Left lung (tissue), 4 donors: ENCODE measurements at regions not wholly inside any gene's neighbourhood (a gene's known extent, or its start where the extent isn't known, plus 50 kb on each side); places are given as distances from the start of the nearest gene placed in this dataset.
A peak's percentile ranks its signal among the peaks of the same experiment; 100 is the strongest.

Experiments used
- ATAC-seq: fragments of 200-7000 bp; cut with Tn5 transposase; one replicate; pipeline ENCODE4 v1.9.1; 2020; ENCODE audit warnings: moderate library complexity
- DNase-seq, 4 donors: peaks; one replicate each; pipeline ENCODE4 v3.0.0-alpha.2; 2013 to 2020
- H3K27ac ChIP-seq, 2 donors: fragments of 200-600 bp; sonication (generic) in 1 of 2; one replicate each; pipeline versions ENCODE4 v1.5.0 to v1.8.0; 2020 to 2021
- H3K27me3 ChIP-seq, 2 donors: fragments of 200-600 bp; sonication (generic) in 1 of 2; one replicate each; pipeline versions ENCODE4 v1.5.0 to v1.8.0; 2020 to 2021
- H3K36me3 ChIP-seq, 2 donors: fragments of 200-600 bp; sonication (generic) in 1 of 2; one replicate each; pipeline versions ENCODE4 v1.5.0 to v1.8.0; 2020 to 2021
- H3K4me1 ChIP-seq, 2 donors: fragments of 200-600 bp; one replicate each; pipeline ENCODE4 v1.8.0; 2021
- H3K4me3 ChIP-seq, 2 donors: fragments of 200-600 bp; sonication (generic) in 1 of 2; one replicate each; pipeline versions ENCODE4 v1.5.0 to v1.8.0; 2020 to 2021; ENCODE audit warnings: mild to moderate bottlenecking in 1 of 2
- H3K9me3 ChIP-seq, 2 donors: fragments of 200-600 bp; sonication (generic) in 1 of 2; one replicate each; pipeline versions ENCODE4 v1.5.0 to v1.8.0; 2020 to 2021
- intact Hi-C, 2 donors: fragments of 100-400 bp; cut with DNase I; formaldehyde crosslinking; loops; one replicate each; pipeline versions ENCODE4 v1.11.2 to v1.14.2; 2022
- TF ChIP-seq, protein P1 (sequence below), 2 donors: fragments of 200-600 bp; sonication (generic) in 1 of 2; IDR thresholded peaks; one replicate each; pipeline versions ENCODE4 v1.5.0 to v1.8.0; 2021; ENCODE audit warnings: antibody characterized with exemption in 2 of 2
- donor health status: DM: no; HTN: yes; CAD: no.
- donor health status: DM: no; HTN: no; CAD: no.

GRCh38 chr18:55018602-55019001, 59.3 kb upstream of the CCDC68 start:
- H3K9me3 ChIP-seq = no peaks in the 10 kb centered on the region
- no peaks in the 10 kb centered on the region for H3K36me3 ChIP-seq
- ATAC-seq (no peak), DNase-seq (no peak)
- TF ChIP-seq, protein P1, sequence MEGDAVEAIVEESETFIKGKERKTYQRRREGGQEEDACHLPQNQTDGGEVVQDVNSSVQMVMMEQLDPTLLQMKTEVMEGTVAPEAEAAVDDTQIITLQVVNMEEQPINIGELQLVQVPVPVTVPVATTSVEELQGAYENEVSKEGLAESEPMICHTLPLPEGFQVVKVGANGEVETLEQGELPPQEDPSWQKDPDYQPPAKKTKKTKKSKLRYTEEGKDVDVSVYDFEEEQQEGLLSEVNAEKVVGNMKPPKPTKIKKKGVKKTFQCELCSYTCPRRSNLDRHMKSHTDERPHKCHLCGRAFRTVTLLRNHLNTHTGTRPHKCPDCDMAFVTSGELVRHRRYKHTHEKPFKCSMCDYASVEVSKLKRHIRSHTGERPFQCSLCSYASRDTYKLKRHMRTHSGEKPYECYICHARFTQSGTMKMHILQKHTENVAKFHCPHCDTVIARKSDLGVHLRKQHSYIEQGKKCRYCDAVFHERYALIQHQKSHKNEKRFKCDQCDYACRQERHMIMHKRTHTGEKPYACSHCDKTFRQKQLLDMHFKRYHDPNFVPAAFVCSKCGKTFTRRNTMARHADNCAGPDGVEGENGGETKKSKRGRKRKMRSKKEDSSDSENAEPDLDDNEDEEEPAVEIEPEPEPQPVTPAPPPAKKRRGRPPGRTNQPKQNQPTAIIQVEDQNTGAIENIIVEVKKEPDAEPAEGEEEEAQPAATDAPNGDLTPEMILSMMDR (IDR thresholded peaks at IDR 0.05) = no peak
- no peak overlapping the region for H3K4me3 ChIP-seq
- no peak overlapping the region for H3K27ac ChIP-seq
- intact Hi-C loops = no loop called here
- H3K27me3 ChIP-seq = no peaks in the 10 kb centered on the region
- no peaks in the 10 kb centered on the region for H3K4me1 ChIP-seq

DNA sequence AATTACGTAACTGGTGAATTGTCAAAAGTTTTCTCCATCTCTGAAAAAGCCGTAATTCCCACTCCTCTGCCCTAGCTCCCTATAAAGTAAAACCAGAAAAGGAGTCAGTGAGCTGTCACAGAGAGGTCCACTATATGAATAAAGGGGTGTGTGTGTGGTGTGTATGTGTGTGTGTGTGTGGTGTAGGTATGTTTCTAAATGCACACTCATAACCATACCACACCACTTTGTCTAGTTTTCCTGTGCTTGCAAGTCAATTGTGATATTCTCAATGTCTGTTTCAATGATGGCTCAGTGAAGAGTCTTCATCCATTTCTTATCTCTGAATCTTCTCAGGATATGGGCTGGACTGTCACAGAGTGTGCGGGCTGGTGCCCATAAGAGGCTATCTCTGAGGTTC, 54.8 kb upstream of the CCDC68 start:
- Histone ChIP-seq H3K27ac (no peak overlapping the region), H3K4me3 (no peak overlapping the region), H3K36me3 (no peaks in the 10 kb centered on the region), H3K9me3 (no peaks in the 10 kb centered on the region), H3K27me3 (no peaks in the 10 kb centered on the region), H3K4me1 (no peaks in the 10 kb centered on the region)
- intact Hi-C loops = no loop called here
- no peak for ATAC-seq
- TF ChIP-seq, protein P1 (IDR thresholded peaks at IDR 0.05) = no peak
- no peak for DNase-seq

GRCh38 chr18:55013685-55014084, 54.4 kb upstream of the CCDC68 start:
- Histone ChIP-seq H3K9me3 (no peaks in the 10 kb centered on the region), H3K4me3 (no peak overlapping the region), H3K36me3 (no peaks in the 10 kb centered on the region), H3K27me3 (no peaks in the 10 kb centered on the region), H3K27ac (no peak overlapping the region), H3K4me1 (no peaks in the 10 kb centered on the region)
- ATAC-seq = no peak
- DNase-seq = no peak
- TF ChIP-seq, protein P1 (IDR thresholded peaks at IDR 0.05) = no peak
- intact Hi-C loops = no loop called here

DNA sequence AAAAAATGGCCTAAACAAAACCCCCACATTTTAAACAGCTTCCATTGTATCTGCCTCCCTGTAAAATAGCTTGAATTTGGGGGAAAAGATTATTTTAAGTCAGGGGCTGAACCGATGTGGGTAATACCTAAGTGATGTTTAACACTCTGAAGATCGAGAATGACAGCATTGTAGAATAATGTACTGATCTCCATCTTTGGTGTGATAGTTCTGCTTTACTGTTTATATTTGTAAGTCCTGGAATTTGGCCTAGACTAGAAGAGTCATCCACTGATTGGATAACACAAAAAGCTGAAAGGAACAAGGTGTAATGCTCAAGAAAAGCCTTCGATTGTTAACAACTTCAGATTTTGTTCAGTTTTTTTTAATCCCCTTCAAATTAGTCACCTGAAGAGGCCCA, 53.8 kb upstream of the CCDC68 start:
- TF ChIP-seq, protein P1 (IDR thresholded peaks at IDR 0.05) = no peak
- ATAC-seq (no peak), DNase-seq (no peak)
- no peaks in the 10 kb centered on the region for H3K4me1 ChIP-seq
- H3K27ac ChIP-seq = no peak overlapping the region
- intact Hi-C loops = no loop called here
- no peaks in the 10 kb centered on the region for H3K9me3 ChIP-seq
- no peaks in the 10 kb centered on the region for H3K36me3 ChIP-seq
- H3K4me3 ChIP-seq = no peak overlapping the region
- H3K27me3 ChIP-seq = no peaks in the 10 kb centered on the region

DNA sequence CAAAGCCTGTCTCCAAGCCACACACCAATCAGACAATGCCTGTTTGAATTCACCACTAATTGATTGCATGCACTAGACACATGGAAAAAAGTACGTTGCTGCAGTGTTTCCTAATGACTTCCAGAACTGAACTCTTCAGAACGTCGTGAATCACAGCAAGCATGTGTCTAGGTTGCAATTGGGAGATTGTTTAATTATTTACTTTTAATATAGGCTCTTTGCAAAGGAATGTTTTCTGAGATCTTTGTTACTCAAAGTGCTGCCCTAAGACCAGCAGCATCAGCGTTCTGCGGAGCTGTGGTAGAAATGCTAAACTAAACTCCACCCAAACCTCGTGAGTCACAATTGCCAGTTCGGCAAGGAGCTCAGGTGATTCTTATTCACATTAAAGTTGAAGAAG, 52.7 kb upstream of the CCDC68 start:
- Histone ChIP-seq H3K9me3 (no peaks in the 10 kb centered on the region), H3K27me3 (no peaks in the 10 kb centered on the region), H3K4me3 (no peak overlapping the region), H3K36me3 (no peaks in the 10 kb centered on the region), H3K27ac (no peak overlapping the region), H3K4me1 (no peaks in the 10 kb centered on the region)
- intact Hi-C loops = no loop called here
- DNase-seq (no peak), ATAC-seq (peak; percentile 59)
- TF ChIP-seq, protein P1 (IDR thresholded peaks at IDR 0.05) = no peak
